GM13977 (cell line): ENCODE measurements at regions not wholly inside any gene's neighbourhood (a gene's known extent, or its start where the extent isn't known, plus 50 kb on each side); places are given as distances from the start of the nearest gene placed in this dataset.

Experiments used
- DNase-seq: peaks from one replicate; pipeline ENCODE4 v3.0.0; 2012; ENCODE audit warnings: low spot score
- CTCF ChIP-seq: IDR thresholded peaks from 2 replicates; pipeline ENCODE4 v1.5.1; 2012; ENCODE audit warnings: mild to moderate bottlenecking, control low read depth; ENCODE audit not compliant: insufficient read depth; ENCODE audit errors: extremely low read depth, missing control alignments
- in situ Hi-C: fragments of 300-500 bp; cut with MboI; formaldehyde crosslinking; loops from one replicate; pipeline ENCODE4 v1.12.0; 2022; ENCODE audit warnings: low sequenced_read_pairs, low pct_unique_long_range_greater_than_20kb, mixed read lengths, inconsistent platforms; ENCODE audit not compliant: unreplicated experiment

GRCh38 chr20:11368965-11369711 lies 548.6 kb upstream of the BTBD3 start:
- in situ Hi-C loops, result no loop called here
- DNase-seq, result no peak
- TF ChIP-seq CTCF, result no peak

DNA sequence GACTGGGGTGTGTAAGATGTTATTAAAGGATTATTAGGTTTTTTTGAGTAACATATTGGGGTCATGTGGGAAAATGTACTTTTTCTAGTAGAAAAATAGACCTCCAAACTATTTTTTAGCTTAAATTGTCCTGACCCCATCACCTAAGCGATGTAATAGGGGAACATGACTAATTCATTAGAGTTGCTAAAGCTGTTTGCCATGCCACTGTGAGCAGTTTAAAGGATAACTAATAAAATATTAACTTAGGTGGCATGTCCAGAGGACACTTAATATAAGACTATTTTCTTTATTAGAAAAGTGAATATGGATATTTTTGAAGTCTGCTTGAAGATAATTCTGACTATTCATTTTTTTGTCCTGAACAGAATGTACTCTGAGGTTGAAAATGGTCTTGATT lies 545.9 kb upstream of the BTBD3 start:
- in situ Hi-C loops, result no loop called here
- TF ChIP-seq CTCF, result no peak
- DNase-seq, result no peak

DNA sequence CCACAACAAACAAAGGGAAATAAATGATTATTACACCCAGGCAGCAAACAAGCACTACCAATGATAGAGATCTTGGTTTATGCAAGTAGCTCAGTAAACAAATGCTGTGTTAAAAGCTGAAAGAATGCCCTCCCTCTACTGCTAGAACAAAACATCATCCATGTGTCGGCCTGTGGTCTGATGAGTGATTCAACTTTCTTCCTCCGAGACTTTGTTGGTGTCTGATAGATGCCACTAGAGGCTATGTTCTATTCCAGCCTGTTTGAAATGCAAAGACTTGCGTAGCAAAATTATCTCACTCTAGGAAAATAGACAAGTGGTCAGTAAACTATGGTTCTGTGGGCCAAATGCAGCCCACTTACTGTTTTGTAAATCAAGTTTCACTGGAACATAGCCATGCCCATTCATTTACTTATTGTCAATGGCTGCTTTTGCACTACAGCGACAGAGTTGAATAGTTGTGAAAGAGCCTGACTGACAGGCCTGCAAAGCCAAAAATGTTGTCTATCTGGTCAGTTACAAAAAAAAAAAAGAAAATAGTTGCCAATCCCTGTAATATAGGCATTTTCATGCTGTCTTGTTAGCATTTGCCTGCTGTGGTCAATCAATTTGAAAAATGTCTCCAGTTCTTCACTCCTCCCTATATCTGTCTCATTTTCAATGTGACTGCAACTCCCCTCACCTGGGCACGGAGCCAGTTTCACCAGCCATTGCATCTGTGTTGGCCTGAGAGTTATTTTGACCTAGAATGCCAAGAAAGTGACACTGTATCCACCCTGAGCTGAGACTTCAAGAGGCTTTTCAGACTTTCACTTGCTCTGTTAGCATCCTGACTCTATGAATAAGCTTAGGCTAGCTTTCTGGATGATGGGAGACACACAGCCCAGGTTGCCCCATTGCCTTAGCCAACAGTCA lies 544.6 kb upstream of the BTBD3 start:
- DNase-seq, result no peak
- in situ Hi-C loops, result no loop called here
- no peak for TF ChIP-seq CTCF

GRCh38 chr20:11375335-11375734 lies 542.4 kb upstream of the BTBD3 start:
- no peak for DNase-seq
- in situ Hi-C loops, result no loop called here
- no peak for TF ChIP-seq CTCF

DNA sequence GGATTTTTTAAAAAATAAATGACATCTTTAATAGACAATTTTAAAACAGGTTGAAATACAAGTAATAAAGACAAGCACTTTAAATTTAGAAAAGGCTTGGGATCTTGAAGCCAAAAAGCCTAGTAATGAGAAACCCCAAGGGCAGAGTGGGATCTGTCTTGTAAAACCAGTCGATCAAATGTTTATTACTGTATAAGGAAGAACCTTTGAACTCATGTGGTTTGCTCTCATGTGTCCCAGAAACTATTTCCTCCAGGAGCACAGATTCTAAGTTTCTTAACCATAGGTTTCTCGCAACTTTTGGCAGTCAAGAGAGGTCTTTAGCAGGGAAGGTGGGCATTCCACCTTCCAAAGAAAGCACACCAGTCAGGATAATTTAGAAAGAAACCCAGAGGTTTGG lies 541.7 kb upstream of the BTBD3 start:
- TF ChIP-seq CTCF, result no peak
- no peak for DNase-seq
- in situ Hi-C loops, result no loop called here

DNA sequence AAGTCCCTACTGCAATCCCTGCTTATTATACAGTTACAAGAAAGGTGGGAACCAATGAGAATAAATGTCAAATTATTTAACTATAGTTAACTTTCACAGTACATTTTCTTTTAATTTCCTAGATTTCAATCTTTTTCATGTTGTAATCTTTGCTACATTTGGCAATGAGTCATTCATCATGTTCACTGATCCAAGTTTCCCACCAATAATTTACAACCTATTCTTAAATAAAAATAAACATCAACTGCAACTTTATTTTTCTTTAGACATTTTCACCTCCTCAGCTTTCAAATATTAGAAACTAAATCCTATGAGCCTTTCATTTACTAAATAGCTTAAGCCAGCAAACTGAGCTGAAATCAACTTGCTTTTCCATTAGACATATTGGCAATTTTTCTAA lies 541.3 kb upstream of the BTBD3 start:
- no peak for DNase-seq
- no peak for TF ChIP-seq CTCF
- in situ Hi-C loops, result no loop called here
